ENCODE measurements at regions not wholly inside any gene's neighbourhood (a gene's known extent, or its start where the extent isn't known, plus 50 kb on each side); places are given as distances from the start of the nearest gene placed in this dataset.

GRCh38 chr10:124346831-124347230 is 71.9 kb downstream of the OAT start:
- DNase-seq: no peak

GRCh38 chr10:124345521-124345920 is 73.2 kb downstream of the OAT start:
- no peak for DNase-seq

GRCh38 chr10:124344931-124345330 is 73.8 kb downstream of the OAT start:
- DNase-seq: no peak

GRCh38 chr10:124344266-124344590 is 74.5 kb downstream of the OAT start:
- DNase-seq: no peak

GRCh38 chr10:124343351-124344265 is 75.1 kb downstream of the OAT start:
- DNase-seq: no peak

GRCh38 chr10:124342821-124343170 is 75.9 kb downstream of the OAT start:
- DNase-seq: no peak

GRCh38 chr10:124342136-124342820 is 76.4 kb downstream of the OAT start:
- DNase-seq: no peak

- no peak for DNase-seq
Observed at GRCh38 chr10:124341768-124342135, 77.0 kb downstream of the OAT start.

- DNase-seq: no peak
Observed at GRCh38 chr10:124340033-124340760, 78.5 kb downstream of the OAT start.

GRCh38 chr10:124339119-124340032 is 79.3 kb downstream of the OAT start:
- DNase-seq: no peak

GRCh38 chr10:124338276-124338925 is 80.3 kb downstream of the OAT start:
- DNase-seq: no peak

GRCh38 chr10:124336186-124336585 is 82.5 kb downstream of the OAT start:
- DNase-seq: no peak

GRCh38 chr10:124333931-124334330 is 84.8 kb downstream of the OAT start:
- DNase-seq: no peak

- DNase-seq: no peak
Observed at GRCh38 chr10:124332426-124332825, 86.3 kb downstream of the OAT start.

- DNase-seq: no peak
Observed at GRCh38 chr10:124329941-124330340, 88.8 kb downstream of the OAT start.

- DNase-seq: no peak
Observed at GRCh38 chr10:124329362-124329761, 89.4 kb downstream of the OAT start.

GRCh38 chr10:124328477-124329220 is 90.1 kb downstream of the OAT start:
- DNase-seq: no peak

- no peak for DNase-seq
Observed at GRCh38 chr10:124325998-124326636, 92.6 kb downstream of the OAT start.

GRCh38 chr10:124325633-124325914 is 93.1 kb downstream of the OAT start:
- no peak for DNase-seq

- DNase-seq: no peak
Observed at GRCh38 chr10:124324856-124325632, 93.7 kb downstream of the OAT start.
